NCI-H2081 (cell line): ENCODE measurements at regions not wholly inside any gene's neighbourhood (a gene's known extent, or its start where the extent isn't known, plus 50 kb on each side); places are given as distances from the start of the nearest gene placed in this dataset.
"Not testable (repeated sequence)": the region's sequence is repeated elsewhere in the genome, so short reads cannot be mapped to it uniquely, and the experiment has no call there.

Experiments
- DNase-seq, 2 experiments: peaks; one replicate each; lab custom pipeline; 2025; lab: John Stamatoyannopoulos, UW

DNA sequence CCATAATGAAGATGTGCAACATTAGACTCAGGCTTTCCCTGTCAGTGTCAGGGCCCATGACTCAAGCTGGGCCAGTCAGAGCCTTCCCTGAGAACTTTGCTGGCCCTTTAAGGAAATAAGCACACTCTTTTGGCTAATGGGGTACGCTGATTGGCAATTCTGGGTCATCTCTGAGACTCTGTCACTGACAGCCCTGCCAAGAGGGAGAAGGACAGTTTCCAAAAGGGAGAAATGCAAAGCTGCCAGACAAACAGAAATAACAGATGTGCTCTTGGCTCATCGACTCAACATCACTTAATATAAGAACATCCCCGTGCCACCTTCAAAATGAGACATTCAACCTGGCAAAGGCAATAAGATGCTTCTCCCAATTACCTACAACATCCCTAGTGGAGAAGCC, 491.9 kb upstream of the PROK2 start:
- DNase-seq = no peak

DNA sequence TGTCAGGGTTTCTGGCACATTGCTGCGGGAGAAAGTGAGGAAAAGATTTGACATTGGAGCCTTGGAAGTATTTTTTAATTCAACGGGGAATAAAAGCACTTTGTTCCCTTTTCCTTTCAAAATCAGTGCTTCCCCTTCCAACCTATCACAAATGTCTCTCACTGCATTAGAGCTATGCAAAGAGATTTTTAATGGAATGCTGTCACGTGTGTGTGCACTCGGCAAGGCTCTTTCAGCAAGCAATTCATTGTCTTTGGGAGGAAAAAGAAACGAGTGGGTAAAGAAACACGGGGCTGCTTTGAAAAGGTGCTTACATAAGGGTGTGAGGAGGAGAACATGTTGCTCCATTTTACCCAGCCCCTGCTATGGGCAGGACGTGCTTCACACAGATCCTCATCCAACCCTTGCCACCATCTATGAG, 490.4 kb upstream of the PROK2 start:
- no peak for DNase-seq

DNA sequence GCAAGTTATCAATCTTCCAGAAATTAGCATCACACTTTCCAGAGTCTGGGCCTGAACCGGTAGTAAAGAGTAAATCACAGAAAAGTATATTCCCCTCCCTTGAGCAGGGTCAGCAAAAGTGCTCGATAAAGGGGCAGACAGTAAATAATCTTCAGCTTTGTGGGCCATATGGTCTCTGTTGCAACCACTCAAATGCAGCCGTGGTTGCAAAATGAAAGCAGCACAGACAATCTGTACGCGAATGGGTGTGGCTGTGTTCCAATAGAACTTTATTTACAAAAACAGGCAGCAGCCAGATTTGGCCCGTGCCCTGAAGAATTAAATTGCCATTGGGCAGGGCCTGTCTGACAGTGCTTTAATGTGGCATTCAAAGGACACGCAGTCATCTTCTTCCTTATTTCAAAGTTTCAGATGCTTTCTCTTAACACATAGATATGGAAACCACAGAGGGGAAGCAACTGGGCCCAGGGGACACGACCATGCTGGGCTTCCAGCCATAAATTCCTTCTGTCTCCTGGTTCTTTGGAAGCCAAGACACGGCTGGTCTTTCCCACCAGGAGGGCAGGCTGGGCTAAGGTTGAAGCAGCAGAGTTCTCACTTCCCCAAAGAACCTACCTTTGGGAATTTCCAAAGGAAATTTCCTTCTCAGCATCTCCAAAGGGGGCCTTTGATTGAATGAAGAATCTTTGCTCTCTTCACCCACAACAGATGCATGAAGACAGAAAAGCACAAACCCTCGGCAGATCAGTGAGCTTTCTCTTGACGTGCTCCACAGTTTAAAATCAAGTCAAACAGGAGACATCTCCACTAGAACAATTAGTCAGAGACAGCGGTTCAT, 489.8 kb upstream of the PROK2 start:
- peak in 1 of 2 experiments; percentile 21 for DNase-seq

DNA sequence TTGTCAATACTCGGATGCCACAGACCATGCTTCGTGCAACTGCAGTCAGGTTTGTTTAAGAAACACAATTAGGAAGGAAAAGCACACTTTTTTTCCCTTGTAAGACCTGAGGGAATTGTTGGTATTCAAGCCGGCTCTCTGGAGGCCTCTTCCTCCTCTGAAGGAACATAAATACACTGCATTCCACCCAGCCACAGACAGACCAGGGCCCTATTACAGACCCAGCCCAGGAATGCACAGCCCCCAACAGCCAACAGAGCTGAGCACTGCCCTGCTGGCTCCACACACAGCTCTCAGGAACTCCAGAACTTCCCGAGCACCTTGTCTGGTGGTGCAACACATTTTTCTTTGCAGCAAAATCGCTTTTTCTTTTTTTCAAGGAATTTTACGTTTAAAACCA, 488.7 kb upstream of the PROK2 start:
- no peak for DNase-seq

DNA sequence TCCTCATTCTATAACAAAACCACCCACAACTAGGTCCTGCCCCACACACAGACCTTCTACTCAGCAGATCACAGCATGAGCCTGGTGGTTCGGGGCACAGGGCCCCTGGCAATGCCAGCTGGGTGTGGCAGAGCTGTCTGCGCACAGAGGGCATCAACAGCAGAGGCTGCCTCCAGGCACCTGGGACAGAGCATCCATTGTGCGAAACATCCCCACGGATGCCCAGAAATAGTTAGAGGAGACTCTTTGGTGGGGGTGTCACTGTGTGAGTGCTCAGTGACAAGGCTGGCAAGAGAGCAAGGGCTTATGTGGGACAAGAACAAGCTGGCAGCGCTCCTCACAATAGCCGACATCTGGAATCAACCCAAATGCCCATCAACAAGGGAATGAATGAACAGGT, 487.4 kb upstream of the PROK2 start:
- DNase-seq = no peak

DNA sequence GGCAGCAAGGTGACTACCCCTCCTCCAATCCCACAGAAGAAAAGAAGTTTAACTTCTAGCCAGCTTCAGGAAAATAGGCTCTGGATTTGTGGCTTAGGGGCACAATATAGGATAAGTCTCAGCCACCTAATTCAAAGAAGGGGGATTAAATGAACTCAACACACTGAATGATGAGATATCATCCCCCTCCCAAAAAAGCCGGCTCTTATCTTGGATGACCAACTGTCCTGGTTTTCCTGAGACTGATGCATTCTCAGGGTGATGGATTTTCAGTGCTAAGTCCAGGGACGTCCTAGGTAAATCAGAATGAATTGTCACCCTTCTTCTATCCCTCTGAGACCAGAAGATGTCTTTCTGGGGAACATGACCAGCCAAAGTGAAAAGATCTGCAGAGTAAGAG, 487.0 kb upstream of the PROK2 start:
- no peak for DNase-seq

DNA sequence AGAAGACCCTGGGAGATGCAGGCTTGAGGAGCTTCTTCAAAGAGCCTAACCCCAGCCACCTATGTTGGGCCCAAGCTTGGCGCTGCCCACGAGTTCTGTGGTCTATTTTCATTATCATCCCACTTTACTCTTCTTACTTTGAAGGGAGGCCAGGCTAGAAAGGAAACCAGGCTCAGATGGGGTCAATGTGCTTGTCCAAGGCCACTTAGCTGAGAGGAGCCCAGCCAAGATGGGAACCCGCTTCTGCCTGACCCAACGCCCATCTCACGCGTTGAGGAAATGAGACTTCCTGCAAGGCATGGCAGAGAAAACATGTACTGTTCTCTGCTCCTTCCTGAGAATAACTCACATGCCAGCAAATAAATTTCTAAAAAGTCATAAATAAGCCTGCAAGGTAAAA, 486.3 kb upstream of the PROK2 start:
- DNase-seq = no peak

DNA sequence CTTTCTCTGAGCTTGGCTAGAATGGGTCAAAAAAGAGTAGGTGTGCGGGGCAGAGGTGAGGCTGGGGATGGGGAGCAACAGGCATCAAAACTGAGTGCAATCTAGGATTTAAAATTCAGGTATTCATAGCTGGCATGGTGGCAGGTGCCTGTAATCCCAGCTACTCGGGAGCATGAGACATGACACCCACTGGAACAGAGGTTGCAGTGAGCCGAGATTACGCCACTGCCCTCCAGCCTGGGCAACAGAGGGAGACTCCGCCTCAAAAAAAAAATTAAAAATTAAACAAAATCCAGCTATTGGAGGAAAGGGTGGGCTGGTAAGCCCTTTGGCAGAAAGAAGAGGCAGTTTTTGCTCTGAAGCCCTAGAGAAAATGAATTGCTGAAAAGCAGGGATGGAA, 485.8 kb upstream of the PROK2 start:
- no peak for DNase-seq

DNA sequence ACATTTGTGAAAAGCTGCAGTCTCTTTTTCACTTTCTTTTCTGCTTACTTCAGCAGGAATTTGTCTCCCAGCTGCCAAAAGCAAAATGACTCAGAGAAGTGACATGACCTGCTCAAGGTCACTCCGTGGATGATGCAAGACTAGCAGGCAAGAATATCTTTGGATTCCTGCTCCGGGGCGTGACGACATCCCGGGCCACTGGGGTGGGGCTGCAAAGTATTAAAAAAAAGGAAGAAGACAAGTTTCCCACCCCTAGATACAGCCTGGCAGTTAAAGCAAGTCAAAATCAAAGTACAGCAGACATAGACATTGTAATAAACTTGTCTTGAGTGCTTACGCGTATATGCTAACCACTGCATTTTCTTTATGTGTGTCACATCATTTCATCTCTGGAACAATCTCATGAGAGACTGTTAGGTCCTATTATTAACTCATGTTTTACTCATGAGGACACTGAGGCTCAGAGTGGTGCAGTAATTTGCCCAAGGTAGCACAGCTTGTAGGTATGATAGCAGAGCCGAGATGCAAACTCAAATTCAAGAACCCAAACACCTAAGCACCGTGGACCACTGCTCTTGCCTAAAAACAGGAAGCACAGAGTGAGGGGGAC, 485.2 kb upstream of the PROK2 start:
- DNase-seq = no peak

DNA sequence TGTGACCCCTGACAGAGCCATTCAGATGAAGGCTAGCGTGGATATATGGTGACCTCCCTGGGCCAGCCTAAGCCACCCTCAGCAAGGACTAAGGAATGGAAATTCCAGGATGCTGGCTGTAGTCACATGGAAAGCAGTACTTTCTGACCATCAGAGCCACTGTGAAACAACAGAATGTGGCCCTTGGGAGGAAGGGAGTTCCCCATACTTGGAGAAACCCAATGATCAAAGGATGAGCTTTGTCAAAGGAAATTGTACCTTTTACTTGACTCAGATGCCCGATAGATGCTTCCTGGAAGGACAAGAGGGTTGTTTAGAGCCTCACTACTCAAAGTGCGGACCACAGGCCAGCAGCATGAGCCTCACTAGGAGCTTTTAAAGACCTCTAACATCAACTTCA, 484.5 kb upstream of the PROK2 start:
- DNase-seq = no peak

DNA sequence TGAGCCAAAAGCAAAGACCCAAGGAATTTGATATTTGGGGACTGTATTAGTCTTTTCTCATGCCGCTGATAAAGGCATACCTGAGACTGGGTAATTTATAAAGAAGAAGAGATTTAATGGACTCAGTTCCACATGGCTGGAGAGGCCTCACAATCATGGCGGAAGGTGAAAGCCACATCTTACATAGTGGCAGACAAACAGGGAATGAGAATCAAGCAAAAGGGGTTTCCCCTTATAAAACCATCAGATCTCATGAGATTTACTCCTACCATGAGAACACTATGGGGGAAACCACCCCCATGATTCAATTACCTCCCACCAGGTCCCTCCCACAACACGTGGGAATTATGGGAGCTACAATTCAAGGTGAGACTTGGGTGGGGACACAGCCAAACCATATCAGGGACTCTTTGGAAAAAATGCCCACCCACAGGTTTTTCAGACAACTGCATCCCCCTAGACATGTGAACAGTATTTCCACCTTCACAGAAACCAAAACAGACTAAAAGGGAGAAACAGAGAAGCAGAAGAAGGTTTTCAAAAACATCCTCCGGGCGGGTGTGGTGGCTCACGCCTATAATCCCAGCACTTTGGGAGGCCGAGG, 482.1 kb upstream of the PROK2 start:
- not testable (repeated sequence) for DNase-seq

DNA sequence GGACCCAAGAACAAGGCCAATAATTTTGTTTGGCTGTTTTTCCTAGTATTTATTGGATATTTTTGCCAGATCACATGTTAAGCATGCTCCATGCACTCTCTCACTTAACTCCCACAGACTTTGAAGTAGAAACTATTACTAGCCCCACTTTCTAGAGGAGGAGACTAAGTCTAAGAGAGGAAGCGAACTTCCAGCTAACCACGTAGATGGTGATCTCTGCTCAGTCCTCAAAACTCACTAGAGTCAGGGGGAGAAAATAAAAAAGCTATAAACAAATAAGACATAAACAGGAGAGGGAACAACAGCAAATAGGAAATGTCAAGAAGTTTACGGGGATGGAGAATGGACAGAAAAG, 481.0 kb upstream of the PROK2 start:
- DNase-seq = no peak

DNA sequence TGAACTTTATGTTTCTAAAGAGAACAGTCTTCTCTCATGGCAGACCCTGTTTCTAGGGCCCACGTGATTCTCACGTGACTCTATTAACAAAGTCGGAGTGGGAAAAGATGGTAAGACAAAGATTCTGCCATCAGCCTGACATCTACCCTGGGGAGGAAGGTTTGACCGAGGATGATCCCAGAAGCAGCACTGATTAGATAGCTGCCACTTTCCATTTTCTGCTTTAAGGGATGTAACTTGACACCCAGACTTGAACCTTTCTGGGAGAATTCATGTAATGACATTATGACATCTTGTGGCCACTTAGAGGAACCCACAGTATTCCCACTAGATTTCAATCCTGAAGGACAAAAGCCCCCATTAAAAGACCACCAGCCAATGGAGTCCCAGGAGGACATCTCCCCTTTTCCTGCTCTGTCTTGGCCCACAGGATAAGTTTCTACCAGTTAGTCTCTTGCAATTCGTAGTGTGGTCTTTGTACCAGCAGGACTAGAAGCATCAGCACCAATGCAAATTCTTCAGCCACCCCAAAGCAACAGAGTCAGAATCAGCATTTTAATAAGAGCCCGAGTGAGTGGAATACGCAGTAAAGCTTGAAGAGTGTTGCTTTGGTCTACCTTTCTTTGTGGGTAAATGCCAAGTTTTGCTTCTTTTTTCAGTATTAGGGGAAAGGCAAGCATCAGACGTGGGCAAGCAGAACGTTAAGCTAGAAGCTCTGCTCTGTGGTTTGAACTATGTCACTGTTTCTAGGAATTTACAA, 480.5 kb upstream of the PROK2 start:
- DNase-seq = no peak

DNA sequence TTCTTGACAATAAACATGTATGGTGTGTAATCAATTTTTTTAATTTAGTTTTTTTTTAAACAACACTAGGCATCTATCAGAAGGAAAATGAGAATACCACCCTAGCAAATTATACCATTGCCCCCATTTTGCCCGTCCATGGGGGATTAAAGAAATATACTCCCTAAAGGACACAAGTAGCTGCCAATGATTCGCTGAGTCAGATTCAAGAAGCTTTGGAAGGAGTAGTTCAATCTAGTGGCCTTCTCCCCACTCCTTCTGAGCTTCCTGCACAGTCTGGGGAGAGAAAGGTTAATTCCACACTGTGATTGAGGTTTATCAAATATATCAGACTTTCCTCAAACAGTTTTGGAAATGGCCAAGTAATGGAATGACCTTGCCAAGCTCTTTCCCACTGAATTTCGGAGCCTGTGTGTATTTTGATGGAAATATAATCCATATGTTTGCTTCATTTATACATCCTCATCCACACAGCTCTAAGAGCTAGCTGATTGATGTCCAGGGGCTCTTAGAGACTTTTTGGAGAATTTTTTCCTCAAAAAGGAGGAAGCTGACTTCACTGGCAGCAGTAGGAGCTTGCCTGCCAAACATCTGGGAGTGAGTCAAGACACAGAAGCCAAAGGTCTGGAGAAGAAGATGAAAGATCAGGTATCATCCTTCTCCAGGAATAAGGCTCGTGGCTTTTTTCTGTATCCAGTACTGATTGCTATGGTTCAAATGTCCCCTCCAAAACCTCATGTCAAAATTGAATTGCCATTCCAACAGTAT, 478.5 kb upstream of the PROK2 start:
- DNase-seq = no peak

DNA sequence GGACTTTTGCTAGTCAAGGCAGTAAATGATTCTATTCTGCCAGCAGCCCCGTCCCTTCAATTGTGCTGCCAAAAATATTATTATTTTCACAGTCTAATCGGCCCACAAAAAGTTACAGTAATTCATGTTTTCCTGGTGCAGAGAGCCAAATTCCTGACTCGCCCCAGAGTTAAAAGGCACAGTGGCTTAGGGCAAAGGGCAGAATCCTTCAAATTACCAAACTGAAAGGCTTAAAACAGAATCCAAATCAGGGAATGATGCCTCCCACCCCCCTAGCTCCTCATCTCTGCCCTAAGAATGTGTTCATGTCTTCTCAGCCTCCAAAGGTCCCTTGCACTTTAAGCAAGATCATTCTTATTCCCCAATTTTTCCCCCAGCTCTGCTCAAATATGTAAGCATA, 477.8 kb upstream of the PROK2 start:
- DNase-seq = no peak

DNA sequence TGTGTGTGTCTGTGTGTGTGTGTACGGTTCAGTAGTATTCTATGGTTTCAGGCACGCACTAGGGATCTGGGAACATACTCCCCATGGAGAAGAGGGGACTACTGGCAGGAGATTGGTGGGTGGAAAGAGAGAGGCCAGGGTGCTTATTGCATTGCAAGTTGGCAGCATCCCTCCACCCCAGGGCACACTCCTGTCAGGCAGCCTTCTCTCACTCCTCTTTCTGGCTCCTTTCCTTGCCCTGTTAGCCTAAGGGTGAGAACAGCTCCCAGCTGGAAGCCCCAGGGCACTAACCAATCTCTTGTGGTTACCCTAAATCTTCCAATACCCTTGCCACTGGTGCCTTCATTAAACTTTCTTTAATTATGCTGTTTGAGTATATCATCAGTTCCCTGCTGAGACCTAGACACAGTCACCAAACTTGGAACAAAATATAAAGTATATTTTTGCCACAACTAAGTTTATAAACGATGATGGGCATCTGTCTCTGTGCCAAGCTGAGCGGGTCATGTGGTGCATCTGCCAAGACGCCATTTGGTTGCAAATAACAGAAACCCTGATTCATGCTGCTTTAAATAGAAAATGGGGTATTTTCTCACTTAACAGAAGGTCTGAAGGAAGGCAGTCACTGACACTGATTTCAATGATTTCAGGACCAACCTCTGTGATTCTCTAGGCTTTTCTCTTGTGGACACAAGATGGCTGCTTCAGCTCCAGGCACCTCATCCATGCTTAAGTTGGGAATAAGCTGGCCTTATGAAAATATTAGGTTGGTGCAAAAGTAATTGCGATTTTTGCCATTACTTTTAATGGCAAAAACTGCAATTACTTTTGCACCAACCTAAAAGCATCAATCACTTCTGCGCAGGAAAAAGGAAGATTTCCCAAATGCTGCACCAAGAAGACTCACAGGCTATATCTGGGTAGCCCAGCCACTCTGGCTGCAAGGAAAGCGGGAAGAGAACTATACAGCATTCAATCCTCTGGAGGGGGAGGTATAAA, 476.9 kb upstream of the PROK2 start:
- DNase-seq = no peak

DNA sequence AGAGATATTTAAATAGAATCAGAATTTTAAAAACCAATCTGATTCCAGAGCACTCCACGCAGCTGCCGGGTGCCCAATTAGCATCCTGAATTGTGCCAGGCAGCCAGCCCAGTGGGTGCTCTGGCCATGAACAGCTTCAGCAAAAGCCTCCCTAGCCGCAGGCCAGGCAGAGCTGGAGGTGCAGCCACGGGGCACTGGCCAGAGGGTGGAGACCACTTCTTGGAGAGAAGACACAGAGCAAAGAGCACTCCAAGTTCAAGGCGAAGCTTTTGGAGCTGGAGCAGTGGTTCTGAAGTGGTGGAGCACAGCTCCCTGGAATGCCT, 475.6 kb upstream of the PROK2 start:
- no peak for DNase-seq

DNA sequence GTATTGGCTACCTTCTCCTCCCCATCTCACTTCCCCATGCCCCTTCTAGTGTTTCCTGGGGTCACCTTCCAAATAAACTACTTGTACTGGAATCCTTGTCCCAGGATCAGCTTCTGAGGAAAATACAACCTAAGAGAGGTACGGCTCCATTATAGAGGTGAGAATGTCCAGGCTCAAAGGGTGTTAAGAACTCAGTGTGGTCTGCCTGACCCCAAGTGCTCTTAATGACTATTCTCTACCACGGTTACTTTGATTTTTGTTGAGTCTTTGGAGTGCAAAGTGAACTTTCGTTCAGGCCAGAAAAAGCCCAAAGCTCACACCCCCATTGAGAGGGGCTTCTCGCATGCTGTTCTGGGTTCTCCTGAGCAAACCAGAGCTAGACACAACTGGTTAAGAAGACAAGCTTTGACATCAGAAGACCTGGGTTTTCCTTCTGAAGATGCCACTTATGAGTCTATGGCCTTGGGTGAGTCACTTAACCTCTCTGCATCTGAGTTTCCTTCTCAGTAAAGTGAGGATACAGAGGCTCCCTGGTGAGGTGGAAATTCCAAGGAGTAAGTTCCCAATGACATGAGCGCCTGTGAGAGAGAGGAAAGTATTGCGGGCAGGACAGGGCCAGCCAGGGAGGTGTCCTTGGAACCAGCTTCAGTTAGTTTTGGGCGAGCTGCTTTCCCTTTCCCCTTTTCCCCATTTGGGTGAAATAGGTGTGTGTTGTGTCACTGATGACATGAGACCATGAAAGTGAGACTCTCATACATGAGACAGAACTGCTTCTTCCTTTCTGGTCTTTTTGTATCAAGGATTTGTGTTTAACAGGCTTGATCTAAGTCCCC, 475.0 kb upstream of the PROK2 start:
- DNase-seq = no peak

DNA sequence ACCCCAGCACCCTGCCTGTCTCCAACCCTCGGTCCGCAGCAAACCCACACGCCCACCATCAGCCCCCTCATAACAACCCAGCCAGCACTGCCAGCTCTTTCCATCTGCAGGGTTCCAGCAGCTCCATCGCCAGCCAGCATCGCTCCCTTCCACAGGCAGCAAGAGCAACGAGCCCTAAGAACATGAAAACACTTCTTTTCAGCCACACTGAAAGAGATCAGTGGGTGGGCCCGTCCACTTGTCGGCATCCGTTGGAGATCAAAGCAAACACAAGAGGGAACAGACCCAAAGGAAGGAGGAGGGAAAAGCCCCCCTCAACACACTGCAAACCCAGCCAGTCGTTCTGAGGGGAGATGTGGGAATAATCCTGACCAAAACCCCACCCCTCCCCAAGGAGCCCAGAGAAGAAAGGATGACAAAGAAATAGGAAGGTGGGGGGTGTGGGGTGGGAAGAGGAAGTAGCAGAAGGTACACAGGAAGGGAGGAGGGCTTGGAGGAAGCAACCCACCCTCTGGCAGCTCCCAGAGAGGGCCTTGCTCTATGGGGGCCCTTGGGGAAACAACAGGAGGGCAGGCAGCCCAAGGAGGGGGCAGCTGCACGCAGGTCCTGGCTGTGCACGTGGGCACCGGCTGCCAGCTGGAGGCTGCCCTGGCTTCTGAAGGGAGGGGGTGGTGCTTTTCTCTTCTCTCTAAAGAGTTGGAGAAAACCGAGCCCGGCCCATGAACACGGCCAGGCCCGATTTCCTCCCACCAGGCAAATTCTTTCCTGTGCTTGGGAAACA, 473.6 kb upstream of the PROK2 start:
- DNase-seq = peak in 1 of 2 experiments; percentile 7
